ENCODE measurements at regions not wholly inside any gene's neighbourhood (a gene's known extent, or its start where the extent isn't known, plus 50 kb on each side); places are given as distances from the start of the nearest gene placed in this dataset.

DNA sequence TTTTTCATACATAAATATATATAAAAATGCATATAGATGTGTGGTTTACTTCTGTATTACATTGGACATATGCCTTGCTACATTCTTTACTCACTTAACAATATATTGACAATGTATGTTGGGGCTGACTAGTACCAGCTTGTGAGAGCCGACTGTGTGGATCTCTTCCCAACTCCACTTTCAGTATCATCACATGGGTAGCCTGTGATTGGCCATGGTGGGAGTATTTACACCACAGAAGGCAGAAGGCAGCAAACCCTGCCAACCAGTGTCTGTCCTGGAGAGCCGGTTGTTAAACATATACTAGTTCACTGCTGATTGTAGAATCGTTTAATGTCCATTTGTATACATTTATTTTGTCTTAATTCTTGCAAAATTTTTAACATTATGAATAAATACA lies 638.7 kb downstream of the DHX35 start:
- no peak for TF ChIP-seq MYC (IDR thresholded peaks at IDR 0.05; ENCODE audit: low read depth, low read length)
- TF ChIP-seq JUN (IDR thresholded peaks at IDR 0.05; ENCODE audit: borderline replicate concordance, insufficient read depth, insufficient read length, low read depth): no peak
- TF ChIP-seq, protein P1, sequence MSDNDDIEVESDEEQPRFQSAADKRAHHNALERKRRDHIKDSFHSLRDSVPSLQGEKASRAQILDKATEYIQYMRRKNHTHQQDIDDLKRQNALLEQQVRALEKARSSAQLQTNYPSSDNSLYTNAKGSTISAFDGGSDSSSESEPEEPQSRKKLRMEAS (IDR thresholded peaks at IDR 0.05; ENCODE audit: insufficient read depth, insufficient read length): no peak
- no peak for TF ChIP-seq FOS (IDR thresholded peaks at IDR 0.05; ENCODE audit: borderline replicate concordance, insufficient read depth, low read length)
- no peak for TF ChIP-seq EZH2 (IDR thresholded peaks at IDR 0.05; ENCODE audit: borderline replicate concordance, low read depth, low read length, severe bottlenecking)
- no peak for TF ChIP-seq GATA2 (IDR thresholded peaks at IDR 0.05; ENCODE audit: insufficient read depth, insufficient read length, low read depth, low read length)
- no peak for TF ChIP-seq POLR2AphosphoS5 (IDR thresholded peaks at IDR 0.05; ENCODE audit: insufficient read depth, low read depth, low read length)
- TF ChIP-seq POLR2A (IDR thresholded peaks at IDR 0.05; ENCODE audit: low read depth, low read length): no peak
- TF ChIP-seq, protein P2, sequence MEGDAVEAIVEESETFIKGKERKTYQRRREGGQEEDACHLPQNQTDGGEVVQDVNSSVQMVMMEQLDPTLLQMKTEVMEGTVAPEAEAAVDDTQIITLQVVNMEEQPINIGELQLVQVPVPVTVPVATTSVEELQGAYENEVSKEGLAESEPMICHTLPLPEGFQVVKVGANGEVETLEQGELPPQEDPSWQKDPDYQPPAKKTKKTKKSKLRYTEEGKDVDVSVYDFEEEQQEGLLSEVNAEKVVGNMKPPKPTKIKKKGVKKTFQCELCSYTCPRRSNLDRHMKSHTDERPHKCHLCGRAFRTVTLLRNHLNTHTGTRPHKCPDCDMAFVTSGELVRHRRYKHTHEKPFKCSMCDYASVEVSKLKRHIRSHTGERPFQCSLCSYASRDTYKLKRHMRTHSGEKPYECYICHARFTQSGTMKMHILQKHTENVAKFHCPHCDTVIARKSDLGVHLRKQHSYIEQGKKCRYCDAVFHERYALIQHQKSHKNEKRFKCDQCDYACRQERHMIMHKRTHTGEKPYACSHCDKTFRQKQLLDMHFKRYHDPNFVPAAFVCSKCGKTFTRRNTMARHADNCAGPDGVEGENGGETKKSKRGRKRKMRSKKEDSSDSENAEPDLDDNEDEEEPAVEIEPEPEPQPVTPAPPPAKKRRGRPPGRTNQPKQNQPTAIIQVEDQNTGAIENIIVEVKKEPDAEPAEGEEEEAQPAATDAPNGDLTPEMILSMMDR (IDR thresholded peaks at IDR 0.05; ENCODE audit: extremely low read depth in 1 of 2, insufficient read depth in 1 of 2, low read depth in 1 of 2, low read length in 2 of 2): no peak
- dilution Hi-C loops (cut with MboI; ENCODE audit: extremely low pct_ligation_motif_present, low sequenced_read_pairs) (no loop called here), intact Hi-C loops (cut with micrococcal nuclease) (no loop called here)
- no peak overlapping the region for H2AFZ ChIP-seq (ENCODE audit: low read depth, low read length)
- no peak overlapping the region for H3K4me2 ChIP-seq (ENCODE audit: insufficient read depth, low read length)
- no peak for FAIRE-seq
- ChIA-PET CTCF (no interaction called here), POLR2A (no interaction called here)
- no peaks in the 10 kb centered on the region for H3K4me1 ChIP-seq (ENCODE audit: control insufficient read depth, extremely low read depth, insufficient read depth, low read length)
- no peaks in the 10 kb centered on the region for H3K9me3 ChIP-seq (replicated peaks; ENCODE audit: control insufficient read depth, insufficient read depth, low read length)
- H3K9ac ChIP-seq (replicated peaks; ENCODE audit: extremely low read depth, insufficient read depth, low read length): no peak overlapping the region
- H3K9me1 ChIP-seq (replicated peaks; ENCODE audit: control insufficient read depth, extremely low read depth, insufficient read depth, low read length): no peaks in the 10 kb centered on the region
- H3K36me3 ChIP-seq (ENCODE audit: control insufficient read depth in 2 of 2, extremely low read depth in 1 of 2, insufficient read depth in 2 of 2, low read length in 2 of 2): no peaks in the 10 kb centered on the region
- peaks cover 2 to 3% of the 10 kb centered on the region in 2 experiments for H3K27me3 ChIP-seq (ENCODE audit: control insufficient read depth in 2 of 2, insufficient read depth in 2 of 2, low read length in 2 of 2)
- H4K20me1 ChIP-seq (replicated peaks; ENCODE audit: control insufficient read depth, extremely low read depth, insufficient read depth, low read length): no peaks in the 10 kb centered on the region
- H3K79me2 ChIP-seq (ENCODE audit: control insufficient read depth, insufficient read depth, low read length): no peaks in the 10 kb centered on the region
- H3K4me3 ChIP-seq (replicated peaks in 1 of 3; ENCODE audit: insufficient read depth in 1 of 3, low read depth in 1 of 3, low read length in 3 of 3): no peak overlapping the region
- DNase-seq (ENCODE audit: low read depth, low spot score): no peak
- no peak overlapping the region for H3K27ac ChIP-seq (ENCODE audit: insufficient read depth, low read depth, low read length)
- no TSS peak for BruUV-seq (replicated peaks)
